Mononuclear cell (primary cell): ENCODE measurements at regions not wholly inside any gene's neighbourhood (a gene's known extent, or its start where the extent isn't known, plus 50 kb on each side); places are given as distances from the start of the nearest gene placed in this dataset.

Source experiments
- H3K27me3 ChIP-seq: 2 replicates; pipeline ENCODE4 v1.6.0; 2011; ENCODE audit warnings: low read length, control low read depth; ENCODE audit not compliant: insufficient read depth
- H3K4me1 ChIP-seq: 2 replicates; pipeline ENCODE4 v1.5.1; 2011; ENCODE audit warnings: mild to moderate bottlenecking, low read length, control low read depth; ENCODE audit not compliant: insufficient read depth
- H3K4me3 ChIP-seq: 2 replicates; pipeline ENCODE4 v1.5.1; 2011; ENCODE audit warnings: mild to moderate bottlenecking, low read length, moderate library complexity
- H3K9me3 ChIP-seq: 2 replicates; pipeline ENCODE4 v1.5.1; 2011; ENCODE audit warnings: low read depth, mild to moderate bottlenecking, control low read depth, low read length

DNA sequence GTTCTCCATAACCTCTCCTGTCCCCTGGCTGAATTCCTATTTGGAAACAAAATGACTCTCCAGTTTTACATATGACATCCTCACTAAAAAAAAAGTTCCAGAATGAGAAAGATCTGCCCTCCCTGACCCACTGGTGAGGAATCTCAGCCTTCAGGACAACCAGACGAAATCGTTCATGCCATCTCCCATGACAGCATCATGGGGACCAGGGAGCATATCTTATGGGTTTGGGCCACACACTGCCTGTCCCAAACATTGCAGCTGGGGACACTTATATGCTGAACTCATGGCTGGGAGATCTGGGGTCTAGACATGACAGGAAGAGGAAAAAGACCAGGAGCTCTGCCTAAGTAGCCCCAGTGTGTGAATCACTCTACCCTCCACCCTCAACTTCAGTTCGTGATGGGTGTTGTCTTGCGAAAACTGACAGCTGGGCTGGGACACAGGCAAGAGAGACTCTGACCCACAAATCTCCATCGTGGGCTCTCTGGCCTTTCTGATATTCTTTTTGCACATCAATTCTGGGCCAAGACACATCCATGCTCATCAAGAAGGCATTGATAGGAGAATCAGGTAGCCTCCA is 102.0 kb downstream of the ZNF280B start:
- H3K9me3 ChIP-seq, result no peaks in the 10 kb centered on the region
- no peaks in the 10 kb centered on the region for H3K27me3 ChIP-seq
- peaks cover 18% of the 10 kb centered on the region for H3K4me1 ChIP-seq
- no peak overlapping the region for H3K4me3 ChIP-seq

DNA sequence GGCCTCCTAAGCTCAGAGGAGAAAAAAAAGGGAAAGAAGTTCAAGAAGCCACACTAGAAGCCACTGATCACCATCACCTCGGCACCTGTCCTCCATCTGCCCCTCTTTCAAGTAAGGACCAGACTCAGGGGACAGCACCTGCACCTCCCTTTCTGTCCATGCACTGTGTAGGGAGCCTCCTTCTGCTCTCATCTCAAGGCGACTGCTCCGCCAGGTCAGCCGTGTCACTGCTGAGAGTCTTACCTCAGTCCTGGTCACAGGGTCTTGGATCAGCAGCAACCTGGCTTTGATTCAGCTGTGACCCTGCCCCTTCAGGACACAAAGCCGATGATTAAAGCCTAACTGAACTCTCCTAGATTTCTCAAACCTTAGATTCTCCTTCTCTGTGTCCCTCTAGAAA is 101.5 kb downstream of the ZNF280B start:
- peaks cover 18% of the 10 kb centered on the region for H3K4me1 ChIP-seq
- no peaks in the 10 kb centered on the region for H3K27me3 ChIP-seq
- H3K9me3 ChIP-seq, result no peaks in the 10 kb centered on the region
- no peak overlapping the region for H3K4me3 ChIP-seq

GRCh38 chr22:22408269-22408668 is 100.3 kb downstream of the ZNF280B start:
- Histone ChIP-seq H3K4me1 (peaks cover 18% of the 10 kb centered on the region), H3K9me3 (no peaks in the 10 kb centered on the region), H3K27me3 (peaks cover 3% of the 10 kb centered on the region), H3K4me3 (no peak overlapping the region)

GRCh38 chr22:22408731-22409696 is 99.5 kb downstream of the ZNF280B start:
- Histone ChIP-seq H3K9me3 (no peaks in the 10 kb centered on the region), H3K4me1 (peaks cover 18% of the 10 kb centered on the region), H3K4me3 (no peak overlapping the region), H3K27me3 (peaks cover 3% of the 10 kb centered on the region)

DNA sequence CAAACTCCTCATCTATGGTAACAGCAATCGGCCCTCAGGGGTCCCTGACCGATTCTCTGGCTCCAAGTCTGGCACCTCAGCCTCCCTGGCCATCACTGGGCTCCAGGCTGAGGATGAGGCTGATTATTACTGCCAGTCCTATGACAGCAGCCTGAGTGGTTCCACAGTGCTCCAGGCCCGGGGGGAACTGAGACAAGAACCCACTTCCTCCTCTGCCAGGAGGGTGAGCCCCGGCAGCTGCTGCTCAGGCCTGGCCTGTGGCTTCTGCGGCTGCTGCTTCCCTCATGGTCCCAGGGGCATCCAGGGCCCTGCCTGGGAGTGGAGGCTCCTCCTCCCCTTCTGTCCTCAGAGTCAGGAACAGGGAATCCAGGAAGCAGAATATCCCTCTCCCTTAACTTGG is 98.4 kb downstream of the ZNF280B start:
- peaks cover 16% of the 10 kb centered on the region for H3K4me1 ChIP-seq
- no peak overlapping the region for H3K4me3 ChIP-seq
- H3K9me3 ChIP-seq, result no peaks in the 10 kb centered on the region
- H3K27me3 ChIP-seq, result peaks cover 3% of the 10 kb centered on the region

- Histone ChIP-seq H3K9me3 (no peaks in the 10 kb centered on the region), H3K4me3 (no peak overlapping the region), H3K27me3 (peaks cover 3% of the 10 kb centered on the region)
Observed at GRCh38 chr22:22410677-22411076, 97.9 kb downstream of the ZNF280B start.

DNA sequence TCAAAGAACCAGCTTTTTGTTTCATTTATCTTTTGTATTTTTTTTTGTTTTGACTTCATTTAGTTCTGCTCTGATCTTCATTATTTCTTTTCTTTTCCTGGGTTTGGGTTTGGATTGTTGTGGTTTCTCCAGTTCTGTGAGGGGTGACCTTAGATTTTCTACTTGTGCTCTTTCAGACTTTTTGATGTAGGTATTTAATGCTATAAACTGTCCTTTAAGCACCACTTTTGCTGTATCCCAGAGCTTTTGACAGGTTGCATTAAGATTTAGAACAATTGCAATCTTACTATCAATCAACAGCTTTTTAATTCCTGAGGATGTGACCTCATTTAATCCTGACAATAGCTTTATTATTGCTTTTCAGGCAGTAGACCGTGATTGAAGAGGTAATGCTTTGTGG is 94.3 kb downstream of the ZNF280B start:
- H3K4me1 ChIP-seq, result peaks cover 13% of the 10 kb centered on the region

More at GRCh38 chr22:22410677-22411076, 97.9 kb downstream of the ZNF280B start:
- peaks cover 13% of the 10 kb centered on the region for H3K4me1 ChIP-seq

DNA sequence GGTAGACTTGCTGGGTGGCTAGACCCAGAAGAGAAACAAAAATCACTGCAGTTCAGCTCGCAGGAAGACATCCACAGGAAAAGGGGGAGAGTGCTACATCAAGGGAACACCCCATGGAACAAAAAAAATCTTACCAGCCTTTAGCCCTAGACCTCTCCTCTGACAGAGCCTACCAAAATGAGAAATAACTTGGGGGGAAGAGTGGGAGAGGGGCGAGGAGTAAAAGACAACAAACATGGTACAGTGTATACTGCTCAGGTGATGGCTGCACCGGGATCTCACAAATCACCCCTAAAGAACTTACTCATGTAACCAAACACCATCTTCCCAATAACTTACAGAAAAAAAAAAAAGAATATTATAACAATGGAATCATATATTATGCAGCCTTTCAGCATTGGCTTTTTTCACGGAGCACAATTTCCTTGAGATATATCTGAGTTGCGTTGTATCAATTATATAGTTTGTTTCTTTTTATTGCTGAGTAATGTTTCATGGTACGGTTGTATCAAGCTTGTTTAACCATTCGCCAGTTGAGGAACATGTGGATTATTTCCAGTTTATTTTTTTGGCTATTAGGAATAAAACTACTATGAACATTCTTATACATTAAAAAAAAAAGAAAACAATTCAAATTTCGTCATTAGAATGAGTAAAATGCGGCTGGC is 90.9 kb downstream of the ZNF280B start:
- H3K9me3 ChIP-seq, result no peaks in the 10 kb centered on the region
- no peak overlapping the region for H3K4me3 ChIP-seq
- H3K27me3 ChIP-seq, result peaks cover 28% of the 10 kb centered on the region
- no peaks in the 10 kb centered on the region for H3K4me1 ChIP-seq

More for the DNA sequence above, 94.3 kb downstream of the ZNF280B start:
- Histone ChIP-seq H3K27me3 (peaks cover 24% of the 10 kb centered on the region), H3K9me3 (no peaks in the 10 kb centered on the region), H3K4me3 (no peak overlapping the region)

DNA sequence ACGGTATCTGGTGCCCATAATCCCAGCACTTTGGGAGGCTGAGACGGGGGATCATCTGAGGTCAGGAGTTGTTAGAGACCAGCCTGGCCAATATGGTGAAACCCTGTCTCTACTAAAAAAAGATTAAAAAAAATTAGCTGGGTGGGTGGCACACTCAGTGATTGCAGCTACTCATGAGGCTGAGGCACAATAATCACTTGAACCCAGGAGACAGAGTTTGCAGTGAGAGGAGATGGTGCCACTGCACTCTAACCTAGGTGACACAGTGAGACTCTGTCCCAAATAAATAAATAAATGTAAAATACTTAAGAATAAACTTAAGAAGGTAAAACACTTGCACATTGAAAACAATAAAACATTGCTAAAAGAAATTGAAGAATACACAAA is 90.4 kb downstream of the ZNF280B start:
- no peaks in the 10 kb centered on the region for H3K4me1 ChIP-seq
- H3K9me3 ChIP-seq, result no peaks in the 10 kb centered on the region
- H3K27me3 ChIP-seq, result peaks cover 28% of the 10 kb centered on the region
- H3K4me3 ChIP-seq, result no peak overlapping the region

GRCh38 chr22:22418957-22419356 is 89.6 kb downstream of the ZNF280B start:
- Histone ChIP-seq H3K27me3 (peaks cover 28% of the 10 kb centered on the region), H3K4me1 (peaks cover 3% of the 10 kb centered on the region), H3K4me3 (no peak overlapping the region), H3K9me3 (no peaks in the 10 kb centered on the region)

- no peak overlapping the region for H3K4me3 ChIP-seq
- H3K27me3 ChIP-seq, result peaks cover 28% of the 10 kb centered on the region
- H3K4me1 ChIP-seq, result peaks cover 8% of the 10 kb centered on the region
- no peaks in the 10 kb centered on the region for H3K9me3 ChIP-seq
Observed at GRCh38 chr22:22420580-22420979, 88.0 kb downstream of the ZNF280B start.

DNA sequence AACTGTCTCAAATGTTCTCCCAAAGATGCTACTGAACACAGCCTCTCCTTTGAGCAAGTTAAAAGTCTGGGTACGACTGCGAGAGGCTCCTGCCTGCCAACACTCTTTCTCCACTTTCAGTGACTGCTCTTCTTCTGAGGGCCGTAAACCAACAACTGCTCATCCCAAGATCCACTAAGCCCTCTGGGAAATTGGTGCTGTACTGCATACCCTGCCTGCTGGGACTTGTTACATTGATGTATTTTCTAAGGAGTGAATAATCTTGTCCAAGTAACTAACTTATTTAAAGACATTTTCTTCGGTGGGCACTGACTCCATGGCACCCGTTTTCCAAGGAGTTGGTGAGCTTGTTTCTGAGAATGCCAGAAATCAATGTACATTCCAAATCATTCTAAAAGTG is 87.2 kb downstream of the ZNF280B start:
- no peaks in the 10 kb centered on the region for H3K9me3 ChIP-seq
- peaks cover 28% of the 10 kb centered on the region for H3K27me3 ChIP-seq
- H3K4me1 ChIP-seq, result peaks cover 8% of the 10 kb centered on the region

GRCh38 chr22:22422629-22423112 is 85.9 kb downstream of the ZNF280B start:
- no peaks in the 10 kb centered on the region for H3K9me3 ChIP-seq
- H3K27me3 ChIP-seq, result peaks cover 18% of the 10 kb centered on the region
- H3K4me1 ChIP-seq, result peaks cover 17% of the 10 kb centered on the region
- no peak overlapping the region for H3K4me3 ChIP-seq

More for the DNA sequence above, 87.2 kb downstream of the ZNF280B start:
- H3K4me3 ChIP-seq, result no peak overlapping the region

DNA sequence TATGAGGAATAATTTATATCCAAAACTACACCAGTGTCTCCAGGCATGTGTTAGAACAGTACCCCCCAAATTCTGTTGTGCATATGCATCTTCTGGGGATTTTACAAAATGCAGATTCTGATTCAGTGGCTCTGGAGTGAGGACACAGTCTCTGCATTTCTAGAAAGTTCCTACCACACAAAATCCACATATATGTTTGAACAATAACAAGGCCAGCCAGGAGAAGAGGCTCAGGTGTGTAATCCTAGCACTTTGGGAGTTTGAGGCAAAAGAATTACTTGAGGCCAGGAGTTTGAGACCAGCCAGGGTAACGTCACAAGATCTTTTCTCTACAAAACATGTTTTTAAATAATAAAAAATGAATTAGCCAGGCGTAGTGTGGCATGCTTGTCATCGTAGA is 84.9 kb downstream of the ZNF280B start:
- H3K9me3 ChIP-seq, result no peaks in the 10 kb centered on the region
- H3K4me1 ChIP-seq, result peaks cover 18% of the 10 kb centered on the region
- no peak overlapping the region for H3K4me3 ChIP-seq
- H3K27me3 ChIP-seq, result peaks cover 13% of the 10 kb centered on the region

DNA sequence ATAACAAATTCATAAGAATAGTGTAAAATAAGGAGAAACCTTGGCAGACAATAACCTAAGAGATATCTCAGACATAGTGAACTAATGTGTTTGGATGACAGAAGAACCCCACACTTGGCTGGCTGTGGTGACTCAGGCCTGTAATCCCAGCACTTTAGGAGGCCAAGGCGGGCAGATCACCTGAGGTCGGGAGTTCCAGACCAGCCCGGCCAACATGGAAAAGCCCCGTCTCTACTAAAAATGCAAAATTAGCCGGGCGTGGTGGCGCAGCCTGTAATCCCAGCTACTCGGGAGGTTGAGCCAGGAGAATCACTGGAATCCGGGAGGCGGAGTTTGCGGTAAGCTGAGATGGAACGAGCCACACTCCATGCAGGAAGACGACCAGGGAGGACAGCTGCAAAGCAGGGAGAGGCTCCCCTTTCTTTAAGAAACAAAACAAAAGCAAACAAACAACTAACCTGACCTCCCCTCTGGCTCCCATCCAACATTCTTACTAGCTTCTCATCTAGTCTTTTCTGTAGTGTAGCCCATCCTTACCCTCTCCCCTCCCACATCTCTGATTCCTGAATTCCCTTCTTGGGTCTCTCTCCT is 84.2 kb downstream of the ZNF280B start:
- Histone ChIP-seq H3K27me3 (peaks cover 7% of the 10 kb centered on the region), H3K4me3 (no peak overlapping the region), H3K9me3 (no peaks in the 10 kb centered on the region), H3K4me1 (peaks cover 18% of the 10 kb centered on the region)
